CD4-positive, alpha-beta T cell treated with Interleukin-12 subunit alpha and Interleukin-12 subunit beta, for 1 hour (primary cell): ENCODE measurements at regions not wholly inside any gene's neighbourhood (a gene's known extent, or its start where the extent isn't known, plus 50 kb on each side); places are given as distances from the start of the nearest gene placed in this dataset.
"Not testable (repeated sequence)": the region's sequence is repeated elsewhere in the genome, so short reads cannot be mapped to it uniquely, and the experiment has no call there.

ENCODE experiments used
- DNase-seq: peaks from one replicate; pipeline ENCODE4 v3.0.0-alpha.2; 2020

DNA sequence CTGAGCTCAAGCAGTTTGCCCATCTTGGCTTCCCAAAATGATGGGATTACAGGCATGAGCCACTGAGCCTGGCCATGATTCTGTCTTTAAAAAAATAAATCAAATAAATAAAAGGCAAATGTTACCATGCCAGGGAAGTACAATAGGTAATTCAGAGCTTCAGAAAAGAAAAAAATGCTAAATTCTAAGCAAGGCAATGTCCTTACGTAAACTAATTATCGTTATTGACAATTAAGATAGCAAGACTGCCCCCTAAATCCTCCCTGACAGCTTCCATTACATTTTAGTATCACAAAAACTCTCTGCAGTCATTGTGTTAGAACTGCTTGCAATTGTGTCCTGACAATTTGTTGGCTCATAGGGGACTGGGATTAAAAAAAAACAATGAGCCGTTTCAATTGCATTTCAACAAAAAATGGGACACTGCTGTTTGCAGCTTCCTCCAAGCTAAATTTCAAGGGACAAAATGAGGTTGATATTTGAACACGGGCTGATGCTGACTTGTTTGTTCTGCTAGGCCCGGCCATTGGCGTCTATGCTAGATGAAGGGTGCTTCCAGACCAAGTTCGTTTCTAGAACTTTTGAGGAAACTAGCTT, 88.9 kb downstream of the MOGAT1 start:
- no peak for DNase-seq

DNA sequence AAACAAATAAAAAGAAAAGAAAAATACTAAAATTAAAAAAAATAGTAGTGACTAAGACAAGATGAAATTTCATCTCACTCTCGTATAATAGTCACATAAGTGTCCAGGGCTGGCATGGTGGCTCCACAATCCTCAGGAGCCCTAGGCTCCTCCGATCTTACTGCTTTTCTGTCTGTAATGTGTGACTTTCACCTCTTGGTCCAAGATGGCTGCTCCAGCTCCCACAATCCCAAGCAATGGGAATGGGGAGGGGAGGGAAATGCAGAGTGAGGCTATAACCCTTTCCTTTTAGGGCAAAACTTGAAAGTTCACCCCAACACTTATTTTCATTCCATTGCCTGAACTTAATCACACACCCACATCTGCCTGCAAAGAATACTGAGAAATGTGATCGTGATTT, 90.4 kb downstream of the MOGAT1 start:
- no peak for DNase-seq

DNA sequence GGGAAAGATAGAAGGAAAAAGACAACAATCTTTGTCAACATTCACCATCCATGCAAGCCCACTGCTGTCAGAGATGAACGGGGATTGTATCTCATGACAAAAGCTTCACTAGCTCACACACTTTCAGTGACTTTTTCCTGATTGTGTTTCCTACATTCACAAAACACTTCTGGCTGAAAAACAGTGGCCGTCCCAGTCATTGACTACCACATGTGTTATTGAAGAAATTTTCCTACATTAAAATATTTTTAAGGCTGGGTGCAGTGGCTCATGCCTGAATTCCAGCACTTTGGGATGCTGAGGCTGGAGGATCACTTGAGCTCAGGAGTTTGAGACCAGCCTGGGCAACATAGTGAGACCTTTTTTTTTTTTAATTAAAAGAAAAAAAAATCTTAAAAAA, 90.9 kb downstream of the MOGAT1 start:
- no peak for DNase-seq

DNA sequence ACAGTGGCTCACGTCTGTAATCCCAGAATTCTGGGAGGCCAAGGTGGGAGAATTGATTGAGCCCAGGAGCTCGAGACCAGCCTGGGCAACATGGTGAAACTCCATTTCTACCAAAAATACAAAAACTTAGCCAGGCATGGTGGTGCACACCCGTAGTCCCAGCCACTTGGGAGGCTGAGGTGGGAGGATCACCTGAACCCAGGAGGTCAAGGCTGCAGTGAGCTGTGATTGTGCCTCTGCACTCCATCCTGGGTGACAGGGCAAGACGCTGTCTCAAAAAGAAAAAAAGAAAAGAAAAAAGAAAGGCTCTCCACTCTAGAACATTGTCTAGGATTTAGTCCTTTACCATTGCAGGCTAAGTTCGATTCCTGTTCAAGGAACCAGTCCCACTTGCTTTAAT, 94.4 kb downstream of the MOGAT1 start:
- DNase-seq: not testable (repeated sequence)

DNA sequence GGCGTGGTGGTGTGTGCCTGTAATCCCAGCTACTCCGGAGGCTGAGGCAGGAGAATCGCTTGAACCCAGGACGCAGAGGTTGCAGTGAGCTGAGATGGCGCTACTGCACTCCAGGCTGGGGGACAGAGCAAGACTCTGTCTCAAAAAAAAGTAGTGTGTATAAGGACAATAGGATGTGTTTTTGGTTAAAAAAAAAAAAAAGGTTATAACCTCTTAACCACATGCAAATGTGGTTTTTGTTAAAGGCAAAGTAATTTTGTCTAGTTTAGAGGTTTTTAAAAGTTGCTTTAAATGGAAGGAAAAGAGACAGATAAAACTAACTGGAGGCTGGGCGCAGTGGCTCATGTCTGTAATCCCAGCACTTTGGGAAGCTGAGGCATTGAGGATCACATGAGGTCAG, 92.8 kb upstream of the ACSL3 start:
- DNase-seq: not testable (repeated sequence)

DNA sequence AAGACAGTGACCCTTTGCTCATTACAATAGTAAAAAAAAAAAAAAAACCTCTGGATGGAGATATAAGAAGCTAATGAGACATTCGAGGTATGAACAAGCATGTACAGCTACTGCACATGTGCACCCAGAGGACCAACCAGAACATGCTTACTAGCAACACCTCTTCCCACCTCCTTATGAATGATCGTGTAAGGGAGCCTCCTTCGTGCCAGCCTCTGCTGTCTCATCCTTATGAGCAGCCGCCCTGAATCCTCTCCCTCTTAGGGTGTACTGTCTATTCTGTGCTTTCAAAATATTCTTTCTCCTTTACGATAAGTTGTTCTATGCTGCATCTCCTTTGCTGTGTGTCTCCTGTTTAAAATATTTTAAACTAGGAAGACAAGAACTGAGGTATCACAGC, 91.4 kb upstream of the ACSL3 start:
- DNase-seq: no peak

DNA sequence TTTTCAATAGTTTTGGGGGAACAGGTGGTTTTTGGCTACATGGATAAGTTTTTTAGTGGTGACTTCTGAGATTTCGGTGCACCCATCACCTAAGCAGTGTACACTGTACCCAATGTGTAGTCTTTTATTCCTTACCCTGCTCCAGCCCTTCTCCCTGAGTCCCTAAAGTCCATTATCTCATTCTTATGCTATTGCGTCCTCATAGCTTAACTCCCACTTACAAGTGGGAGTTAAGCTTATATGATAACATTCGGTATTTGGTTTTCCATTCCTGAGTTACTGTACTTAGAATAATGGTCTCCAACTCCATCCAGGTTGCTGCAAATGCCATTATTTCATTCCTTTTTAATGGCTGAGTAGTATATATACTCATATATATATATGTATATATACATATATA, 90.9 kb upstream of the ACSL3 start:
- no peak for DNase-seq

DNA sequence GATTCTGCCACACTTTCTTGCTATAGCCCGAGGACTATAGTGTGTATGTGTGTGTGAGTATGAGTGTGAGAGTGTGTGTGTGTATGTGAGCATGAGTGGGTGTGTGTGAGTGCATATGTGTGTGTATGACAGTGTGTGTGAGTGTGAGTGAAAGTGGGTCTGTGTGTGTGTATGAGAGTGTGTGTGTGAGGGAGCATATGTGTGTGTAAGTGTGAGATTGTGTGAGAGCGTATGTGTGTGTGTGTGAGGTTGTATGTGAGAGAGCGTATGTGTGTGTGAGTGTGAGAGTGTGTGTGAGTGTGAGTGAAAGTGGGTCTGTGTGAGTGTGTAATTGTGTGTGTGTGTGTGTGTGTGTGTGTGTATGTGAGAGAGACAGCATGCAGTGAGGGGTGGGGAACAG, 89.0 kb upstream of the ACSL3 start:
- no peak for DNase-seq

DNA sequence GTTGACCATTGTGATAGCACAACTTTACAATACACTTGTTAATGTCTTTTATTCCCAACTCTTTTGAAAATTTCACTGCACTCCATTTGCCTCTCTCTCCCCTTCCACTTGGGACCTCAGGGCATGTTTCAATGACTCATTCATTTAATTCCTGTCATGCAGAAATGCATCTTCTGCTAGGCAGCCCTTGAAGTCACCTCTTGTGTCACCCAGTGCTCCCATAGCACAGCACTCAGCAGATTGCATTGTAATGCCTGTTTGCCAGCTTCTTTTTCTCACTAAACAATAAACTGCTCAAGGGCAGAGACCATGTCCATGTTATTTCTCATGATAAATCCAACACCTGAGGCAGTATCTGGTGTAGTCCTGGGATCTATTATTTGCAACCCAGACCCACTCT, 85.9 kb upstream of the ACSL3 start:
- DNase-seq: no peak

DNA sequence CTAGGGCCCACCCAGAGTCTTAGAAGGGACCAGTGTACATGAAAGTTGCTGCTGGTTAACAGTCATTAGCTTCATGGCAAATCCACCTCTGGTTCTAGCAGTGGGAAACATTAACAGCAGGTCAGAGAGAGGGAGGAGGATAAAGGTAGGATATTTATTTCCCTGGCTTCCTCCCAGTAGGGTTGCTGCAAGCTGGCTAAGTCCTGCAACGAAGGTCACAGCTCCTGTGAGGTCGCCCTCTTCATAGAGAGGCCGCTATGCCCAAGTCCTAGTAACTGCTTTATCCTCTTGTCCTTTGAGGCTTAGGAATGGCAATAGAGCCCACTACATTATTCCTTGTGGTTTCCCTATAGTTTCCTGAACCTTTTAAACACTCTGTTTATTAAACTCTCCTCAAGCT, 84.0 kb upstream of the ACSL3 start:
- no peak for DNase-seq

DNA sequence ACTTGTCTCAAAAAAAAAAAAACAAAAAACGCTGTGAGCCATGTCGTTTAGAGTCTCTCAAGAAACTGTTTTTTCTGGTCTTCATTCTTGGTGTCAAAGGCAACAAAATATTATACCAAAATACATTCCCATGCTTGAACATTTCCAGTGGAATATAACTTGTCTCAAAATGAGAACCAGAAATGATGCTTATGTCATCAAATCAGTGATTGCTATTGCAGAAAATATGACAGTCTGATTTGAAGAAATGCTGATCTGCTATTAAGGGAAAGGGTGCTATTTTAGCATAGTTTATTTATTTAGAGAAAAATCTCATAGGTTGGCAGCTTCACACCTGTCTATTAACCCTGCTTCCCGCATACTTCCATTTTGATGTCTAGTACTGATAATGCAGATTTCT, 82.4 kb upstream of the ACSL3 start:
- no peak for DNase-seq

DNA sequence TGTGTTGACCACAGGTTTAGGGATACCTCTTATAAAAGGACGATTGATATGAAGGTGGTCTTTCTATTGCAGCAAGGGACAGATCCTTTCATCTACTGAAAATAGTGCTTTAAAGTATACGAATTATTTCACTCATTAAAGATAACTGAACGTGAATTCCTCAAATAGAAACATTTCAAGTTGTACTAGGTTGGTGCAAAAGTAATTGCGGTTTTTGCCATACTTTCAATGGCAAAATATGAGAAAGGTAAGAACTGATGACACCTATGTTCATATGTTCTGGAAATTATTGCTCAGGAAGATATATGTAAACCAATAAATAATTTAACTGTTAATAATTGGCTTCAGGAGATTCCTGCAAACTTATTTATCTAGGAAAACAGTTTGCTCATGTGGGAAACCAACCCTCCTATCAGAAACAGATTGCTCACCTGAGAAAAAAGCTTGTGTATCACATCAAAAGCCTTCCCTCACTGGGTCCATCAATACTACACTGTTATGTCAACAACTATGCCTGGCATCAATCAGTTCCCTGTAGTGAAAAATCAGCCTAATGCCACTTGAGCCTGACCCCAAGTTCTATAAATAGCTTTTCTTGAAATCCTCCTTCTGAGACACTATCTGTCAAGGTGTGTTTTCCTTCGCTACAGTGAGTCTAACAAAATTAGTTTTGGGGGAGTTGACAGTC, 81.5 kb upstream of the ACSL3 start:
- no peak for DNase-seq

DNA sequence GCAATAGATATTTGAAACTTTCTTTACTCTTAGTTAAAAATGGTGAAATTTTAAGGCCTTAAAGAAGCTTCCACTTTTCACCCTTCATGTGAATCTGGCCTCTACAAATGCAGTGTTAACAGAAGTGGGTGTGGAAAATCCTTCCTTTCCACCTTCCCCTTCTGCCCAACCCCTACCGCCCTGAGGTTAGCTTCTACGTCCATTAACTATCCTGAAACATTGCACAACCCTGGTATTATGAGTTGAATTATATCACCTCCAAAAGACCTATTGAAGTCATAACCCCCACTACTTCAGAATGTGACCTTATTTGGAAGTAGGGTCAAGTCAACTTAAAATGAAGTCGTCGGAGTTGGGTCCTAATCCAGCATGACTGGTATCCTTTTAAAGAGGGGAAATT, 80.8 kb upstream of the ACSL3 start:
- DNase-seq: no peak

DNA sequence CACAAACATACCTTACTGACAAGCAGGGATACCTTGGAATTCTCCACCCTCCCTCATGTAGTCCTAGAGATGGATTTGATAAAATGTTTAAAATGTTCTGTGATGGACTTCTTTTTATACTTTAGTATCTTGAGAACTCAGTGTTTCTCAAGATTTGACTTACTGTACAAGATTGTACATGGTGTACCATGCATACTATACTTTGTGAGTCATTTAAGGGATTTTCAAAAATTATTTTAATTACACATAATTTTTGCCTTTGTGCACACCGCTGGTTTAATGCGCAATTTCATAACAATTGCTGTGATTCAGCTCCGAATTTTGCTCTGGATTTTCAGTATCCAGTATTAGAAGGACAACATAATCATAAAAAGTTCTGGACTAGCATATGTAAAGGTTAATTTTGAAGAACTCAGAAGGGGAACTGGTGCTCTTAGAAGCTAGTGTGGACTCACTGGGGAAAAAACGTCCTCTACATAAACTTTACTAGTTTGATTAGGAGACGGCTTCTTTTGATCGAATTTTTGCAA, 78.6 kb upstream of the ACSL3 start:
- no peak for DNase-seq

DNA sequence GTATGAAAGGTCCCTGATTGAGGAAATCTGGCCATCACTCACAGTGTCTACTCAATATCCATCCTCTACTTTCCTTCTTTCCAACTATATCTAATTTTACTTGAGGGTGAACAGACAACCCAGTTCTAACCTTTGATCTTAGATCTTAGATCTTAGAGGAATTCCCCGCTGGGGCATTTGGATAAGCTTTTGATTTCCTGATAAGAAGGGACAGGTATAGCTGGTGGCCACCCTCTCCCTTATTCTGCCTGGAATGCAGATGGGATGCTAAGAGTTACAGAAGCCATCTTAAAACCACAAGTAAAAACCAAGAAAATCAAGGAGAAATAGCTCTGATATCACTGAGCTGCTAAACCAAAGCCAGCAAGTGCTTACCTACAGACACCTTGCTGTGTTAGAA, 77.2 kb upstream of the ACSL3 start:
- no peak for DNase-seq

DNA sequence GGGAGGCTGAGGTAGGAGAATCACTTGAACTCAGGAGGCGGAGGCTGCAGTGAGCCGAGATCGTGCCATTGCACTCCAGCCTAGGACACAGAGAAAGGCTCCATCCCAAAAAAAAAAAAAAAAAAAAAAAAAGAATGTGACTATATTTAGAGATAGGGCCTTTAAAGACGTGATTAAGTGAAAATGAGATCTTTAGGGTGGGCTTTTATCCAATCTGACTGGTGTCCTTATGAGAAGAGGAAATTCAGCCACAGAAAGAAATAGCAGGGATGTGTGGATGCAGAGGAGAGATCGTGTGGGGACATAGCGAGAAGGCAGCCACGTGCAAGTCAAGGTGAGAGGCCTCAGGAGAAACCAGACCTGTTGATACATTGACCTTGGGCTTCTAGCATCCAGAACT, 69.9 kb upstream of the ACSL3 start:
- no peak for DNase-seq

DNA sequence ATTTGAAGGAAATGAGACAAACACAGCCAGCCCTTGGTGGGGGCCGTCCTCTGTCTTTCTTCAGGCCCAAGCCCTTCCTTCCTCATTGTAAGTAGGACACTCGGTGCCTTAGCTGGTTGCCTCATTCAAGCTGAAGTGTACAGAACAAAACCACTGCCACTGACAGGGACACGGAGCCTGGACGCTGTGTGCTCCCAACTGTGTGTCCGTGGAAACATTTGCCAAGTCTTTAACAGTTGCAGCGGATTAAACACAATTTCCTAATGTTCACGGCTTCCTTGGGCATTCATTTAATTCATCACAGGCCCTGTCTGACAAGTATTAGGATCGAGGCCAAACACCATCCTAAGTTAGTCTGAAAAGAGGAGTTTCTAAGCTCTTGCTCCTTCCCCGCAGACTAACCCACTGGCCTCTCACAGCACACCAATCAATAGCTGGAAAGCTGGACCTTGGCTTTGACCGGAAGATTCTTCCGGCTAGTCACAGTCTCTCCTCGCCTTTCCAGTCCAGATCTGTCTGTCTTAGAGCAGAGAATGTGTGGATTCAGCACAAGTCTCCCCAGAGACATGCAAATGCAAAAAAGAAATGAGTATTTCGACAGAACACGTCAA, 68.7 kb upstream of the ACSL3 start:
- DNase-seq: no peak

DNA sequence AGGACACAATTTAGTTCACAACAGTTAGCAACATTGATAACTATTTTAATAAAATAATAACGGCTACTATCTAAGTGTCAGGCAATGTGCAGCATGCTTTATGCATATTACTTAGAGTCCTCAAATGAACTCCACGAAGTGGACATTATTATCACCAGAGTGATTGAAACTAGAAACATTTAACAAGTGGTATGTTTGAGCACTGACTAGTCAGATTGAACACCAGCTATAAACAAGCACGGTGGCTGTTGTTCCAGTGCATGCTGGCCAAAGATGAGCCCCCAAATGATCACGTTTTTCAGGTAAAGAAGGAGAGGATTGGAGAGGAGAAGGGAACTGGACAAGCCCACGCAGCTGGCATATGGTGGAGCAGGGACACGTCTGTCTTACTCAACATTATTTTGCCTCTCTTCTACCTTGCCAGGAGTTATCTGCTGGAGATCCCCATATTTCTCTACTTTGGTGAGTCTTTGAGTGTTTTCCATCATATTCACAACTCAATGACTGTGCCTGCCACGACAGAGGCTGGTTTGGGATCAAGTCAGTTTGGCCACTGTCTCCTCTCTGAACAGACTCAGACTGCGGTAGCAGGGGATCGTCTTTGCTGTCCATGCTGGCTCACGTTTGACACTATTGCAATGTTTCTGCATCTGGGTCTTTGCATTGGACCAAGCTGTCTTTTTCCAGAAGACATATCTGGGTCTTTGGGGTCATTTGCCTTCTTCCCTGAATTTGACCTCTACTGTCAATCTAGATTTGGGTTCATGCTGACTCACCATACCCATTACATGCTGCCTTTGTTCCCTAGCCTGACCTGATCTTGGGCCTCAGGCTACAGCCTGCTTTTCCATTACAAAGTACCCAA, 66.0 kb upstream of the ACSL3 start:
- DNase-seq: no peak

DNA sequence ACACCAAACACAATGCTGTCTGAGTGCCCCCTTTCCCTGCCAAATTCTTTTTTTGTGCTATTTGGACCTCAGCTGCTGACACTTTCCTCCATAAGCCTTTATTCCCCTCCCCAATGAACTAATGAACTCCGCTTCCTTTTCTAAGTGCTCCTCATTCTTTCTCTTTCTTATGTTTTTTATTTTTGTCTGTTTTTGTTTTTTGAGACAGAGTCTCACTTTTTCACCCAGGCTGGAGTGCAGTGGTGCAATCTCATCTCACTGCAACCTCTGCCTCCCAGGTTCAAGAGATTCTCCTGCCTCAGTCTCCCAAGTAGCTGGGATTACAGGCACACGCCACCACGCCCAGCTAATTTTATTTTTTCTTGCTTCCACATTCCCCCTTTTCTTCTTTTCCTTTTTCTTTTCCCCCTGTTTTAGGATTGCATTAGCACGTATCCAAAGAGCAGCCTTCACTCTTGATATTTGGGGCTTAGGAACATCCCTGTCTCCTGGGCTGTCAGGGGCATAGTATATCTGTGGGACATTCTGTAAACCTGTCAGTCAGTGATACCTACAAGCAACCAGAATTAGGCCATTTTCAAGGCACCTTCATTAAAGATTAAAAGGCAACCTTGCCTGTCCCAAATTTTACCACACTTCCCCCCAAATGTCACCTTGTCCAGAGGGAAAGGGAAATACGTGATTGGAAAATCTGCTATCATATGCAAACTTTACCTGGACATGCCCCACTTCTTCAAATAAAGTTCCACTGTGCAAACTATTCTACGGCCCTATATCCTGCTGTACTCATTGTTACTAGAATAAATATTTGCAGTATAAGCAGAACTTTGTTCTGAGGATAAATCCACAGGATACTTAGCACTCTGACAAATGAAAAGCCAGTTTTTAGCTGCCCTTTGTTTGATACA, 65.1 kb upstream of the ACSL3 start:
- no peak for DNase-seq

DNA sequence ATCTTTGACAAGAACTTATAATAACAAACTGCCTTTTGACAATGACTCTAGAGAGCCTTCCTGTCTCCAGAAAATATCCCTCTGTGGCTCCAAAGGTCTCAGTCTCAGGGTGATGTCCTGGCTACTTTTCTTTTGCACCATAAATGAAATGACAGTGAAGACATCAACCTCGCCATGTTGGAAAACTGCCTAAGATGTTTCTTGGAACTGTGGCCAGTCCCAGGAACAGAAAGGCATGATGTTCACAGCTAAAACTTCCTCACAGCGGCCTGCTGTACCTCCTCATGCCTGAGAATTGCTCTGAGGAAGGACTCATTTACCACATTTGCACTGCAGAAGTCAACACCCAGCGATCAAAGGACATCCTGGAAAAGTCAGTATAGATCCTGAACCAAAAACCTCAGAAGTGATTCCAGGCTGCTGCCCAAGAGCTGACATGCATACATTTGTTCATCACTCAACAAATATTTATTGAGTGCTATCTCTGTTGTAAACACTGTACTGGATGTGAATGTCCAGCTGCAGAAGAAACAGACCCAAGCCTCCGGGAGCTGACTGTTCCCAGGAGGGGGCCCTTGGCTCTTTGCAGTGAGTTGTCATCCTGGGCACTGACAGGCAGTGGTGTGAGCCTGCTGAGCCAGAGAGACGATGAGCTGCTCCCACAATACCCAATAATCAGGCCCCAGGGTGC, 64.3 kb upstream of the ACSL3 start:
- DNase-seq: no peak

DNA sequence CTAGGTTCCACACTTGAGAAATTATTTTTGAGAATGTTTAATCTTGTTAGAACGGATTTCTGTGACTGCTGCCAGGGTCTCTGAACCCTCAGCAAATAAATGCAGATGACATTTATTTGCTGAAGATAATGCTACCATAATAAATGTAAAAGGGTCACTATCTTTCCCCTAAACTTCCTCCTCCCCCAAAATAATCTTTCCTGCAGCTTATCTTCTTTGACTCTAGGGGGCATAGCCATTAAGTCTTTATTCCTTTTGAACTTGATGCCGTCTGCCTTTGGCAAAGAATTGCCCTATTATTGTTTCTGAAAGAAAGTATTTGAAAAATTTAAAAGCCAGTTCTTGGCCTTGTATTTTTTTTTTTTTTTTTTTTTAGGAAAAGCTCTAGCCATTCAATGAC, 63.6 kb upstream of the ACSL3 start:
- DNase-seq: no peak

DNA sequence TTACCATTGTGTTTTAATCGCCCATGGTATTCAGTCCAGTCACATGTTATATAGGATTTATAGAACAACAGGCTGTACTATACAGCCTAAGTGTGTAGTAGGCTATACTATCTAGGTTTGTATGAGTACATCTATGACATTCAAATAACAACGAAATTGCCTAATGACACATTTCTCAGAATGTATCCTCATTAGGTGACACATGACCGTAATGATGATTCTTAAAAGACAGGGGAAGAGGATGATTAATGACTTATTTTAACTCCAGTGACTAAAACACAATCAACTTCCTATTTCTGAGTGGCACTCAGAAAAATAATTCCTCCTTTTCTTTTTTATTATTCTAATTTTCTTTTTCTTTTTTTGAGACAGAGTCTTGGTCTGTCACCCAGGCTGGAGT, 63.0 kb upstream of the ACSL3 start:
- DNase-seq: no peak
